GM23248 (cell line): ENCODE measurements at regions not wholly inside any gene's neighbourhood (a gene's known extent, or its start where the extent isn't known, plus 50 kb on each side); places are given as distances from the start of the nearest gene placed in this dataset.

ENCODE experiments used
- DNase-seq: peaks from one replicate; pipeline ENCODE4 v3.0.0-alpha.2; 2015
- H2AFZ ChIP-seq: fragments of 200-600 bp; sonication (generic); 2 replicates; pipeline ENCODE4 v1.6.1; 2016; ENCODE audit warnings: antibody characterized with exemption
- H3F3A ChIP-seq: fragments of 200-600 bp; sonication (generic); 2 replicates; pipeline ENCODE4 v1.6.1; 2016; ENCODE audit warnings: mild to moderate bottlenecking, antibody characterized with exemption, mixed run types; ENCODE audit not compliant: insufficient read depth
- H3K27ac ChIP-seq: fragments of 200-600 bp; sonication (generic); 2 replicates; pipeline ENCODE4 v1.5.1; 2016; ENCODE audit warnings: mild to moderate bottlenecking
- H3K27me3 ChIP-seq: fragments of 200-600 bp; sonication (generic); replicated peaks from 2 replicates; pipeline ENCODE4 v1.6.1; 2016; ENCODE audit warnings: mild to moderate bottlenecking; ENCODE audit not compliant: insufficient read depth
- H3K36me3 ChIP-seq: fragments of 200-600 bp; sonication (generic); 2 replicates; pipeline ENCODE4 v1.6.1; 2016; ENCODE audit warnings: low read depth, mild to moderate bottlenecking
- H3K4me1 ChIP-seq: fragments of 200-600 bp; sonication (generic); 2 replicates; pipeline ENCODE4 v1.6.1; 2016; ENCODE audit warnings: mild to moderate bottlenecking; ENCODE audit not compliant: insufficient read depth
- H3K4me2 ChIP-seq: fragments of 200-600 bp; sonication (generic); one replicate; pipeline ENCODE4 v1.6.1; 2016; ENCODE audit warnings: mild to moderate bottlenecking; ENCODE audit not compliant: unreplicated experiment
- H3K4me3 ChIP-seq: fragments of 200-600 bp; sonication (generic); 2 replicates; pipeline ENCODE4 v1.5.1; 2016; ENCODE audit warnings: mild to moderate bottlenecking
- H3K79me2 ChIP-seq: fragments of 200-600 bp; sonication (generic); 2 replicates; pipeline ENCODE4 v1.6.1; 2016; ENCODE audit warnings: mild to moderate bottlenecking; ENCODE audit not compliant: insufficient read depth
- H3K9ac ChIP-seq: fragments of 200-600 bp; sonication (generic); 2 replicates; pipeline ENCODE4 v1.6.1; 2016; ENCODE audit warnings: mild to moderate bottlenecking
- H3K9me2 ChIP-seq: fragments of 200-600 bp; sonication (generic); 2 replicates; pipeline ENCODE4 v1.6.1; 2016; ENCODE audit warnings: mixed run types, mild to moderate bottlenecking, moderate library complexity; ENCODE audit not compliant: insufficient read depth
- H3K9me3 ChIP-seq: fragments of 200-600 bp; sonication (generic); one replicate; pipeline ENCODE4 v1.6.1; 2017; ENCODE audit warnings: low read depth
- H4K20me1 ChIP-seq: fragments of 200-600 bp; sonication (generic); 2 replicates; pipeline ENCODE4 v1.6.0; 2016; ENCODE audit not compliant: insufficient read depth
- EZH2 ChIP-seq: fragments of 200-600 bp; sonication (generic); IDR thresholded peaks from 2 replicates; pipeline ENCODE4 v1.6.1; 2018; ENCODE audit warnings: antibody characterized with exemption, mild to moderate bottlenecking; ENCODE audit not compliant: insufficient read depth, poor library complexity, severe bottlenecking
- EZH2phosphoT487 ChIP-seq: fragments of 200-600 bp; sonication (generic); IDR thresholded peaks from 2 replicates; pipeline ENCODE4 v1.6.1; 2018; ENCODE audit warnings: antibody characterized with exemption, moderate library complexity, mild to moderate bottlenecking, low read depth; ENCODE audit not compliant: insufficient read depth
- whole genome bisulfite sequencing, 2 experiments: methylation state at CpG; one replicate each; pipeline ENCODE4 v1.1.6; 2015 to 2017; ENCODE audit warnings: low lambda C conversion rate in 2 of 2, low coverage in 1 of 2; ENCODE audit errors: missing lambda C conversion rate in 2 of 2; 5-methylcytosine and 5-hydroxymethylcytosine counted together
- in situ Hi-C: fragments of 300-500 bp; cut with MboI; formaldehyde crosslinking; loops from 2 replicates; pipeline ENCODE4 v1.15.0; 2020

DNA sequence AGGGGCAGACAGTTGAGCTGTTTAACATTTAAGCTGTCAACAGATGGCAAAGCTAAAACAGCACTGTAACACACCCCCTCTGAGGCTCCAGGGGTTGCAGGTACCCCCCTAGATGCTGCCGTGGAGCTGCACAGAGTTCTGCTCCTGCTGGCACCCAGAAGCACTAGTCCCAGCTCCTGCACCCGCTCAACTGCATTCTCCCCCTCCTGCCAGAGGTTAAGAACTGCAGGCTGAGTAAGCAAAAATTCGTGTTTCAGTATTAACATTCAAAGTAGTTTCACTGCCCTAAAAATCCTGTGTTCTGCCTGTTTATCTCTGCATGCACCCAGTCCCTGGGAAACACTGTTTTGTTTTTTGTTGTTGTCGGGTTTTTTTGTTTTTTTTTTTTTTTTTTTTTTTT, 790.8 kb upstream of the KCND2 start:
- TF ChIP-seq EZH2 (no peak), EZH2phosphoT487 (no peak)
- H3K27me3 ChIP-seq = no peaks in the 10 kb centered on the region
- no peak overlapping the region for H3K27ac ChIP-seq
- H3K79me2 ChIP-seq = no peaks in the 10 kb centered on the region
- H3K4me3 ChIP-seq = no peak overlapping the region
- H3K9me3 ChIP-seq = peaks cover 8% of the 10 kb centered on the region
- no peaks in the 10 kb centered on the region for H3K9me2 ChIP-seq
- no peaks in the 10 kb centered on the region for H3K36me3 ChIP-seq
- DNase-seq = peak; percentile 13
- H3K4me2 ChIP-seq = no peak overlapping the region
- H3F3A ChIP-seq = no peaks in the 10 kb centered on the region
- no peaks in the 10 kb centered on the region for H3K4me1 ChIP-seq
- no peak overlapping the region for H2AFZ ChIP-seq
- 1 to 7% methylated on average over 4 of the region's 4 CpGs for WGBS, 2 experiments
- H3K9ac ChIP-seq = no peak overlapping the region
- in situ Hi-C loops = no loop called here
- no peaks in the 10 kb centered on the region for H4K20me1 ChIP-seq

DNA sequence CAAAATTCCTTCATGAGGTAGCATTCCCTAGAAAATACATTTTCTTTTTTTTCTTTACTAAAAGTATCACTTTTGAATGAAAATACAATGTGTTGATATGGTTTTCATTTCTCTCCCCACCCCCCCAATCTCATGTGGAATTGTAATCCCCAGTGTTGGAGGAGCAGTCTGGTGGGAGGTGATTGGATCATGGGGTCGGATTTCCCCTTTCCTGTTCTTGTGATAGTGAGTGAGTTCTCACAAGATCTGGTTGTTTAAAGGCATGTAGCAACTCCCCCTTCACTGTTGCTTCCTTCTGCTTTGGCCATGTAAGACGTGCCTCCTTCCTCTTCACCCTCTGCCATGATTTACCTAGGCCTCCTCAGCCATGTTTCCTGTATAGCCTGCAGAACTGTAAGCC, 790.3 kb upstream of the KCND2 start:
- no peaks in the 10 kb centered on the region for H3K36me3 ChIP-seq
- DNase-seq = no peak
- no peak for TF ChIP-seq EZH2phosphoT487
- TF ChIP-seq EZH2 = no peak
- H3F3A ChIP-seq = no peaks in the 10 kb centered on the region
- H3K4me1 ChIP-seq = no peaks in the 10 kb centered on the region
- H3K27me3 ChIP-seq = no peaks in the 10 kb centered on the region
- no peak overlapping the region for H3K4me2 ChIP-seq
- H3K9ac ChIP-seq = no peak overlapping the region
- H3K79me2 ChIP-seq = no peaks in the 10 kb centered on the region
- H3K27ac ChIP-seq = no peak overlapping the region
- WGBS, 2 experiments = 0 to 5% methylated on average over 2 of the region's 2 CpGs
- H3K4me3 ChIP-seq = no peak overlapping the region
- no peaks in the 10 kb centered on the region for H3K9me2 ChIP-seq
- peaks cover 8% of the 10 kb centered on the region for H3K9me3 ChIP-seq
- no peaks in the 10 kb centered on the region for H4K20me1 ChIP-seq
- no peak overlapping the region for H2AFZ ChIP-seq
- in situ Hi-C loops = no loop called here

DNA sequence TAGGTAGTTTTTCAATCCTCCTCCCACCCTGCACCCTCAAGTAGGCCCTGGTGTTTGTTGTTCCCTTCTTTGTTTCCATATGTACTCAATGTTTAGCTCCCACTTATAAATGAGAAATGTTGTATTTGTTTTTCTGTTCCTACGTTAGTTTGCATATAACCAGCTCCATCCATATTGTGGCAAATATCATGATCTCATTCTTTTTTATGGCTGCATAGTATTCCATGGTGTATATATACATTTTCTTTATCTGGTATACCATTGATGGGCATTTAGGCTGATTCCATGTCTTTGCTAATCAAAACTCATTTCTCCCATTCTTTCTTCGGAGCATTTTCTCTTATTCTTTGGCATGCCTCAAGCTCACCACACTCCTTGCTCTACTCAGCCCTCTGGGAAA, 789.6 kb upstream of the KCND2 start:
- 39 to 44% methylated on average over 2 of the region's 2 CpGs for WGBS, 2 experiments
- TF ChIP-seq EZH2phosphoT487 (no peak), EZH2 (no peak)

DNA sequence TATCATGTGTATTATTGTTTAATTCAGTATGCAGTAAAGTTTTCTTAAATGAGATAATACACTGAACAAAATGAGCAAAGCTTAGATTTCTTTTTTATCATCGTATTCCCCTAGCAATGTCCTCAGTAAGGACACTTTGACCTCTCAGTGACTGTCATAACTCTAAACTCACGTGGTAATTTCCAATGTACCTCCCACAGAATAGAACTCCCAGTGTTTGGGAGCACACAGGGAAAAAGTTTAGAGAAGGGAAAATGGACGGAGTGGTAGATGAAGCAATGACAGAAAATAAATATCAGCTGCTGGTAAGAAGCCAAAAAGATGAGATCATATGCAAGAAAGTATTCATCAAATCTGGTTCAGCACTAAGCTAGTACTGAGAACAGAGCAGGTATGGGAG, 758.6 kb upstream of the KCND2 start:
- no peak for DNase-seq
- Histone ChIP-seq H3K9me3 (no peaks in the 10 kb centered on the region), H3K79me2 (no peaks in the 10 kb centered on the region), H3K4me1 (no peaks in the 10 kb centered on the region), H3K27me3 (no peaks in the 10 kb centered on the region), H3K9me2 (no peaks in the 10 kb centered on the region), H3K4me3 (no peak overlapping the region), H2AFZ (no peak overlapping the region), H3K36me3 (no peaks in the 10 kb centered on the region), H3K9ac (no peak overlapping the region), H3K4me2 (no peak overlapping the region), H3K27ac (no peak overlapping the region), H4K20me1 (no peaks in the 10 kb centered on the region), H3F3A (no peaks in the 10 kb centered on the region)
- in situ Hi-C loops = no loop called here
- WGBS, 2 experiments = 7 to 8% methylated on average over 3 of the region's 3 CpGs
- no peak for TF ChIP-seq EZH2
- no peak for TF ChIP-seq EZH2phosphoT487

More for the DNA sequence above, 789.6 kb upstream of the KCND2 start:
- H3K27ac ChIP-seq = no peak overlapping the region
- H3K79me2 ChIP-seq = no peaks in the 10 kb centered on the region
- no peak overlapping the region for H3K9ac ChIP-seq
- H3F3A ChIP-seq = no peaks in the 10 kb centered on the region
- DNase-seq = no peak
- H2AFZ ChIP-seq = no peak overlapping the region
- H3K36me3 ChIP-seq = no peaks in the 10 kb centered on the region
- H3K9me3 ChIP-seq = peaks cover 7% of the 10 kb centered on the region
- H3K4me3 ChIP-seq = no peak overlapping the region
- H3K4me1 ChIP-seq = no peaks in the 10 kb centered on the region
- no peaks in the 10 kb centered on the region for H4K20me1 ChIP-seq
- no peaks in the 10 kb centered on the region for H3K9me2 ChIP-seq
- in situ Hi-C loops = no loop called here
- H3K4me2 ChIP-seq = no peak overlapping the region
- no peaks in the 10 kb centered on the region for H3K27me3 ChIP-seq

GRCh38 chr7:119515214-119515613, 757.8 kb upstream of the KCND2 start:
- 9% methylated on average over 5 of the region's 5 CpGs for WGBS, 2 experiments
- no peaks in the 10 kb centered on the region for H3K9me2 ChIP-seq
- no peak for DNase-seq
- H3K4me2 ChIP-seq = no peak overlapping the region
- H2AFZ ChIP-seq = no peak overlapping the region
- no peak overlapping the region for H3K9ac ChIP-seq
- H3K27ac ChIP-seq = no peak overlapping the region
- no peaks in the 10 kb centered on the region for H3K79me2 ChIP-seq
- no peaks in the 10 kb centered on the region for H3K27me3 ChIP-seq
- no peaks in the 10 kb centered on the region for H4K20me1 ChIP-seq
- no peaks in the 10 kb centered on the region for H3F3A ChIP-seq
- no peaks in the 10 kb centered on the region for H3K4me1 ChIP-seq
- no peaks in the 10 kb centered on the region for H3K36me3 ChIP-seq
- no peak overlapping the region for H3K4me3 ChIP-seq
- TF ChIP-seq EZH2phosphoT487 = no peak
- no peak for TF ChIP-seq EZH2
- in situ Hi-C loops = no loop called here
- H3K9me3 ChIP-seq = no peaks in the 10 kb centered on the region
